Chondrocyte (in vitro differentiated cells): ENCODE measurements at regions not wholly inside any gene's neighbourhood (a gene's known extent, or its start where the extent isn't known, plus 50 kb on each side); places are given as distances from the start of the nearest gene placed in this dataset.

Experiments
- DNase-seq: peaks from one replicate; pipeline ENCODE4 v3.0.0; 2021; ENCODE audit warnings: mixed read lengths, low spot score
- H3K27ac Mint-ChIP-seq: one replicate; pipeline ENCODE4 v1.8.0; 2021; ENCODE audit warnings: mild to moderate bottlenecking, moderate library complexity, mixed read lengths; ENCODE audit not compliant: unreplicated experiment
- H3K27me3 Mint-ChIP-seq: 2 replicates; pipeline ENCODE4 v1.8.0; 2021; ENCODE audit warnings: low read depth, mixed read lengths
- H3K36me3 Mint-ChIP-seq: 2 replicates; pipeline ENCODE4 v1.8.0; 2021; ENCODE audit warnings: low read depth, mixed read lengths
- H3K4me1 Mint-ChIP-seq: 2 replicates; pipeline ENCODE4 v1.8.0; 2021; ENCODE audit warnings: low read depth, mild to moderate bottlenecking, mixed read lengths
- H3K4me3 Mint-ChIP-seq: one replicate; pipeline ENCODE4 v1.8.0; 2021; ENCODE audit warnings: mild to moderate bottlenecking, moderate library complexity, mixed read lengths; ENCODE audit not compliant: unreplicated experiment
- H3K9me3 Mint-ChIP-seq: 2 replicates; pipeline ENCODE4 v1.8.0; 2021; ENCODE audit warnings: low read depth, mixed read lengths
- CTCF ChIP-seq: fragments of 200-600 bp; sonication (generic); IDR thresholded peaks from 2 replicates; pipeline ENCODE4 v1.5.0; 2021; ENCODE audit warnings: antibody characterized with exemption, mild to moderate bottlenecking, moderate library complexity

GRCh38 chr20:50272030-50272723, 81.5 kb downstream of the CEBPB start:
- peaks cover 4% of the 10 kb centered on the region for H3K4me1 Mint-ChIP-seq
- TF ChIP-seq CTCF: no peak
- H3K9me3 Mint-ChIP-seq: no peaks in the 10 kb centered on the region
- H3K27ac Mint-ChIP-seq: no peak overlapping the region
- DNase-seq: no peak
- H3K36me3 Mint-ChIP-seq: no peaks in the 10 kb centered on the region
- no peaks in the 10 kb centered on the region for H3K27me3 Mint-ChIP-seq
- no peak overlapping the region for H3K4me3 Mint-ChIP-seq

GRCh38 chr20:50272724-50273446, 82.3 kb downstream of the CEBPB start:
- TF ChIP-seq CTCF: no peak
- Mint-ChIP-seq H3K36me3 (no peaks in the 10 kb centered on the region), H3K9me3 (no peaks in the 10 kb centered on the region), H3K27me3 (no peaks in the 10 kb centered on the region), H3K27ac (no peak overlapping the region), H3K4me1 (peaks cover 5% of the 10 kb centered on the region), H3K4me3 (no peak overlapping the region)
- no peak for DNase-seq

- Mint-ChIP-seq H3K9me3 (no peaks in the 10 kb centered on the region), H3K36me3 (no peaks in the 10 kb centered on the region), H3K27ac (no peak overlapping the region), H3K27me3 (no peaks in the 10 kb centered on the region), H3K4me3 (no peak overlapping the region), H3K4me1 (peaks cover 14% of the 10 kb centered on the region)
- TF ChIP-seq CTCF: no peak
- no peak for DNase-seq
Observed at GRCh38 chr20:50273601-50274491, 83.2 kb downstream of the CEBPB start.

- Mint-ChIP-seq H3K36me3 (no peaks in the 10 kb centered on the region), H3K4me3 (no peak overlapping the region)
- DNase-seq: no peak
Observed at GRCh38 chr20:50274570-50275430, 84.2 kb downstream of the CEBPB start.

More at GRCh38 chr20:50274570-50275430, 84.2 kb downstream of the CEBPB start:
- no peaks in the 10 kb centered on the region for H3K9me3 Mint-ChIP-seq
- no peak overlapping the region for H3K27ac Mint-ChIP-seq
- no peak for TF ChIP-seq CTCF
- H3K4me1 Mint-ChIP-seq: peaks cover 20% of the 10 kb centered on the region
- H3K27me3 Mint-ChIP-seq: no peaks in the 10 kb centered on the region
